ENCODE measurements at regions not wholly inside any gene's neighbourhood (a gene's known extent, or its start where the extent isn't known, plus 50 kb on each side); places are given as distances from the start of the nearest gene placed in this dataset.
"Not testable (repeated sequence)": the region's sequence is repeated elsewhere in the genome, so short reads cannot be mapped to it uniquely, and the experiment has no call there.

DNA sequence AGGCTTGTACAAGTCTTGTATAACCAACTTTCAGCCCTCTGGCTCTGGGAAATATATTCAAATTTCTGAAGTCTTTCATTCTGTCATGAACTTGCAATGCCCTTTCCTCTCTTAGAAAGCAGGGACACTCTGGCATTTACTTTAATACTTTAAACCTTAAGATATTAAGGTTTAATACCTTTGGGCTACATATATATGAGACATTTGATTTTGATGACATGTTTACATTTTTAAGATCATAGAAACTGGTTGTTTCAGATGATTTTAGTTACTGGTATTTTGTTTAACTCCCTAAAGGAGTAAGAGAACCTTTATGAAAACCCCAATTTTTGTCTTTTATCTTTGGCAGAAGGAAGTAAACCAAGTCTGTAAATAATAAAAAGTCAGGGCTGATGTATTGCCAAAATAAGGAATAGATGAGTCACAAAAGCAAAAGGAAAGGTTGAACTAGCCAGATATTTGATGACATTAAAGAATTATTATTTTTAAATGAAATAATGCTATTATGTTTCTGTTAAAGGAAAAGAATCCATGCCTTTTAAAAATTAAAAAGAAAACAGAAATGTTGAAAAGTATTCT lies 579.0 kb upstream of the CBLB start:
- in situ Hi-C loops (cut with HindIII; ENCODE audit: low sequenced_read_pairs): no loop called here
- DNase-seq (ENCODE audit: low read depth): no peak
- TF ChIP-seq, protein P1, sequence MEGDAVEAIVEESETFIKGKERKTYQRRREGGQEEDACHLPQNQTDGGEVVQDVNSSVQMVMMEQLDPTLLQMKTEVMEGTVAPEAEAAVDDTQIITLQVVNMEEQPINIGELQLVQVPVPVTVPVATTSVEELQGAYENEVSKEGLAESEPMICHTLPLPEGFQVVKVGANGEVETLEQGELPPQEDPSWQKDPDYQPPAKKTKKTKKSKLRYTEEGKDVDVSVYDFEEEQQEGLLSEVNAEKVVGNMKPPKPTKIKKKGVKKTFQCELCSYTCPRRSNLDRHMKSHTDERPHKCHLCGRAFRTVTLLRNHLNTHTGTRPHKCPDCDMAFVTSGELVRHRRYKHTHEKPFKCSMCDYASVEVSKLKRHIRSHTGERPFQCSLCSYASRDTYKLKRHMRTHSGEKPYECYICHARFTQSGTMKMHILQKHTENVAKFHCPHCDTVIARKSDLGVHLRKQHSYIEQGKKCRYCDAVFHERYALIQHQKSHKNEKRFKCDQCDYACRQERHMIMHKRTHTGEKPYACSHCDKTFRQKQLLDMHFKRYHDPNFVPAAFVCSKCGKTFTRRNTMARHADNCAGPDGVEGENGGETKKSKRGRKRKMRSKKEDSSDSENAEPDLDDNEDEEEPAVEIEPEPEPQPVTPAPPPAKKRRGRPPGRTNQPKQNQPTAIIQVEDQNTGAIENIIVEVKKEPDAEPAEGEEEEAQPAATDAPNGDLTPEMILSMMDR (IDR thresholded peaks at IDR 0.05; ENCODE audit: low read depth, low read length, missing control alignments): no peak
- no peak overlapping the region for H3K4me3 ChIP-seq (ENCODE audit: low read depth, low read length)

DNA sequence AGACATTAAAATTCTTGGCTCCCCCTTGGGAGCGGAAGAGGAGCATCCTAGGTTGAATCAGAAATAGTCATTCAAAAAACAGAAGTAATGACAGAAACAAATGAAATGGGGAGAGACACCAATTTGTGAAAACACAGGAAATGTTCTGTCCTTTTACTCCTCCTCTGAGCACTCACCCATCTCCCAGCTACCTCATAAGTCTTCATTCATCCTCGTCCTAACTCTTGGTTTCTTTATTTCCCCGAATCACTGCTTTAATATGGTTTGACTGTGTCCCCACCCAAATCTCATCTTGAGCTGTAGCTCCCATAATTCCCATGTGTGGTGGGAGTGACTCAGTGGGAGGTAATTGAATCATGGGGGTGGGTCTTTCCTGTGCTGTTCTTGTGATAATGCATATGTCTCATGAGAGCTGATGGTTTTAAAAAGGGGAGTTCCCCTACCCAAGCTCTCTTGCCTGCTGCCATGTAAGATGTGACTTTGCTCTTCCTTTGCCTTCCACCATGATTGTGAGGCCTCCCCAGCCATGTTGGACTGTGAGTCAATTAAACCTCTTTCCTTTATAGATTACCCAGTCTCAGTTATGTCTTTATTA lies 579.7 kb upstream of the CBLB start:
- DNase-seq (ENCODE audit: low read depth); H3K4me3 ChIP-seq (ENCODE audit: low read depth, low read length); in situ Hi-C loops (cut with HindIII; ENCODE audit: low sequenced_read_pairs): not testable (repeated sequence)

DNA sequence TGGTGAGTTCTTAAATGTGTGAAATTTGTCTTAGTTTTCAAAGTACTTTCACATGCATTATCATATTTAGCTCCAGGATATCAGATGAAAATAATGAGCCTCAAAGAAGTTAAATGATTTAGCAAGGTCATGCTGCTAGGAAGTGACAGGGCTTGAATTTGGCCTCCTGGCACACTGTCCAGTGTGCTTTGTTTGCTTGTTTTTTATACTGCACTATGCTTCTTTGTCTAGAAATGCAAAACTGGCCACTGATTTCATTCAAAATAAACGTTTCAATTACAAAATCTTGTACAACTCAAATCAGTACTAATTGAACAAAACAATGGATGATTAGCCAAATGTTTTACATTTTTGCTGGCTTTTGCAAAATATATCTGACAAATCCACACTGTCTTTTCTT lies 583.3 kb upstream of the CBLB start:
- TF ChIP-seq, protein P1 (IDR thresholded peaks at IDR 0.05; ENCODE audit: low read depth, low read length, missing control alignments): no peak
- H3K4me3 ChIP-seq (ENCODE audit: low read depth, low read length): no peak overlapping the region
- in situ Hi-C loops (cut with HindIII; ENCODE audit: low sequenced_read_pairs): no loop called here
- DNase-seq (ENCODE audit: low read depth): no peak

DNA sequence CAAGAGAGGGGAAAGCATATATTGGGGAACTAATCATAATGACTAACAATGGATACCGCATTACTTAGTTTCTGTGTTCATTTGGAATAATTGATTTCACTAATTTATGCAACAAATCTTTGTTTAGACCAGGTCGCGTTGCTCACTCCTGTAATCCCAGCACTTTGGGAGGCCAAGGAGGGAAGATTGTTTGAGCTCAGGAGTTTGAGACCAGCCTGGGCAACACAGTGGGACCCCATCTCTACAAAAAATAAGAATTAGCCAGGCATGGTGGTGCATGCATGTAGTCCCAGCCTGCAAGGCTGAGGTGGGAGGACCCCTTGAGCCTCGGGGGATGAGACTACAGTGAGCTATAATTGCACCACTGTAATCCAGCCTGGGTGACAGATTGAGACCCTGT lies 585.7 kb upstream of the CBLB start:
- no peak for DNase-seq (ENCODE audit: low read depth)
- TF ChIP-seq, protein P1 (IDR thresholded peaks at IDR 0.05; ENCODE audit: low read depth, low read length, missing control alignments): no peak
- H3K4me3 ChIP-seq (ENCODE audit: low read depth, low read length): no peak overlapping the region
- in situ Hi-C loops (cut with HindIII; ENCODE audit: low sequenced_read_pairs): no loop called here

DNA sequence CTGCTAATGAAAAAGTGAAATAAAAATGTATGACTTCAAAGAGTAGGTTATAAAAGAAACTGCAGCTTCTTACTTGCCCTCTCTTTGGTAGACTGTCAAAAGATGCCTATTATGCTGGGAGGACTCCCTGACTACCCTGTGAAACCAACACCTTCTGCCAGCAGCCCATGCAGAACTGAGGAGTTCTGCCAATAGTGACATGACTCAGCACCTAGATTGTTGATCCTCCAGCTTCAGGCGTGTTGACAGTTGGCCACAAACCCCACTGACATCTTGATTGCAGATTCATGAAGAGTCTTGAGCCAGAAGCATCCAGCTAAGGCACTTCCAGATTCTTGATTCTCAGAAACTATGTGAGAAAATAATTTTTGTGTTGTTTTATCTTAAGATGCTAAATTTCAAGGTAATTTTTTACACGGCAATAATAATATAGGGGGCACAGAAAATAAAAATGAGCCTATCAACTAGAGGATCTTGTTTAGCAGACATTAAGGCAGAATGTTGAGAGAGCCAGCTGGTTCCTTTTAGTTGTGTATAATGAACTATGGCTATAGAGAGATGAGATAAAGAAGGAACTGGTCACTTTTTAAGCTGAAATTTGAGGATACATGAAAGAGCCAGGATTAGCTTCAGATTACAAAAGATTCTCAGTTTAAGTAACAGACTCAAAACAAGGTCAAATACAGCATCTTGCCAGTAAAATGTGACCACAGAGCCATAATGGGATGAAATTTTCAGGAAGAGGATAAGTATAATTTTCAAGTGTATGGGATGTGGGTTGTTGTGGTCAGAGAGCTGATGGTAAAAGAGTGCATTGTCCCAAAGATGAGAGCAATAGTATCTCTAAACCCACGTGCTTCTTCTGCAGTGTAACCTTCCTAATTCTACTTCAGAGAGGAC lies 588.7 kb upstream of the CBLB start:
- DNase-seq (ENCODE audit: low read depth): peak; percentile 93
- in situ Hi-C loops (cut with HindIII; ENCODE audit: low sequenced_read_pairs): no loop called here
- no peak overlapping the region for H3K4me3 ChIP-seq (ENCODE audit: low read depth, low read length)
- TF ChIP-seq, protein P1 (IDR thresholded peaks at IDR 0.05; ENCODE audit: low read depth, low read length, missing control alignments): no peak

DNA sequence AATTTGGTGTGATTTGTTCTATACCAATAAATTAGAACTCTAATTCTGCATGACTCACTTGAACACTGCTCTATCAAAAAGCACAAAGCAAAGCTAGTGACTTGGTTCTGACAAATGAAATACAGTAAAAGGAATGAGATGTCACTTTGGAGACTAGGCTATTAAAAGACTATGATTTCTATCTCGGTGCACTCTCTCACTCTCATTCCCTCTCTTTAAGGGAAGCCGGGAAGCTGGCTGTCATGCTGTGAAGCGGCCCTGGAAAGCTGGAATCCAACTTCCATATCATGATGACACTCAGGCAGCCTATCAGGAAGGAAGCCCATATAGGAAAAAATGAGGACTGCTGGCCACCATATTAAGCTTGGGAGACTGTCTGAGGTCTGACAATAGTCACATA lies 590.1 kb upstream of the CBLB start:
- in situ Hi-C loops (cut with HindIII; ENCODE audit: low sequenced_read_pairs): no loop called here
- DNase-seq (ENCODE audit: low read depth): no peak
- TF ChIP-seq, protein P1 (IDR thresholded peaks at IDR 0.05; ENCODE audit: low read depth, low read length, missing control alignments): no peak
- no peak overlapping the region for H3K4me3 ChIP-seq (ENCODE audit: low read depth, low read length)

DNA sequence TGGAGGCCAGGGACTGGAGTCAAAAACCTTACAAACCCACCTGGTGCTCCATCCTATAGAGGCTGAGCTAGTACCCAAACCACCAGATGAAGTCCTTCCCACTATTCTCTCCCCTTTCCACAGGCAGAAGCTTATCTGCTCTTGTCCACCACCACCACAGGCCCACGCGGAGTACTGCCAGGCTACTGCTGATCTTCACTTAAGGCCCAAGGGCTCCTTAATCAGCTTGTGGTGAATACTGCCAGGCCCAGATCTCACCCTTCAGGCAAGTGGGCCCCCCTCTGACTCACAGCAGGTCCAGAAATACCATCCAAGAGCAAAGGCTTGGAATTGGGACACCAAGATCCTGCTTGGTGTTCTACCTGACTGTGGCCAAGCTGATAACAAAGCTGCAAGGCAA lies 598.1 kb upstream of the CBLB start:
- TF ChIP-seq, protein P1 (IDR thresholded peaks at IDR 0.05; ENCODE audit: low read depth, low read length, missing control alignments): no peak
- no peak for DNase-seq (ENCODE audit: low read depth)
- in situ Hi-C loops (cut with HindIII; ENCODE audit: low sequenced_read_pairs): no loop called here
- H3K4me3 ChIP-seq (ENCODE audit: low read depth, low read length): no peak overlapping the region

Measured in astrocyte of the cerebellum (primary cell).